ENCODE measurements at regions not wholly inside any gene's neighbourhood (a gene's known extent, or its start where the extent isn't known, plus 50 kb on each side); places are given as distances from the start of the nearest gene placed in this dataset.

GRCh38 chr20:50285376-50286173, 94.9 kb downstream of the CEBPB start:
- no peak for DNase-seq (ENCODE audit: low read depth, low spot score)

GRCh38 chr20:50286174-50286511, 95.5 kb downstream of the CEBPB start:
- no peak for DNase-seq (ENCODE audit: low read depth, low spot score)

- no peak for DNase-seq (ENCODE audit: low read depth, low spot score)
These were observed 96.0 kb downstream of the CEBPB start for GRCh38 chr20:50286609-50287008.

GRCh38 chr20:50287512-50287911, 96.9 kb downstream of the CEBPB start:
- DNase-seq (ENCODE audit: low read depth, low spot score), result no peak

- no peak for DNase-seq (ENCODE audit: low read depth, low spot score)
These were observed 97.5 kb downstream of the CEBPB start for GRCh38 chr20:50288128-50288623.

GRCh38 chr20:50289581-50289980, 99.0 kb downstream of the CEBPB start:
- no peak for DNase-seq (ENCODE audit: low read depth, low spot score)

GRCh38 chr20:50290112-50290511, 99.5 kb downstream of the CEBPB start:
- DNase-seq (ENCODE audit: low read depth, low spot score), result no peak

- DNase-seq (ENCODE audit: low read depth, low spot score), result no peak
These were observed 100.2 kb downstream of the CEBPB start for GRCh38 chr20:50290808-50291207.

GRCh38 chr20:50291254-50292078, 100.8 kb downstream of the CEBPB start:
- DNase-seq (ENCODE audit: low read depth, low spot score), result no peak

- DNase-seq (ENCODE audit: low read depth, low spot score), result no peak
These were observed 101.5 kb downstream of the CEBPB start for GRCh38 chr20:50292079-50292590.

GRCh38 chr20:50292591-50293283, 102.1 kb downstream of the CEBPB start:
- no peak for DNase-seq (ENCODE audit: low read depth, low spot score)

- no peak for DNase-seq (ENCODE audit: low read depth, low spot score)
These were observed 102.9 kb downstream of the CEBPB start for GRCh38 chr20:50293284-50294139.

- DNase-seq (ENCODE audit: low read depth, low spot score), result no peak
These were observed 103.8 kb downstream of the CEBPB start for GRCh38 chr20:50294164-50295088.

- DNase-seq (ENCODE audit: low read depth, low spot score), result no peak
These were observed 104.7 kb downstream of the CEBPB start for GRCh38 chr20:50295345-50295744.

- no peak for DNase-seq (ENCODE audit: low read depth, low spot score)
These were observed 105.3 kb downstream of the CEBPB start for GRCh38 chr20:50295762-50296449.

- DNase-seq (ENCODE audit: low read depth, low spot score), result no peak
These were observed 106.1 kb downstream of the CEBPB start for GRCh38 chr20:50296450-50297375.

- DNase-seq (ENCODE audit: low read depth, low spot score), result no peak
These were observed 107.1 kb downstream of the CEBPB start for GRCh38 chr20:50297498-50298376.
